Germinal center (tissue), 1 donor: ENCODE measurements at regions not wholly inside any gene's neighbourhood (a gene's known extent, or its start where the extent isn't known, plus 50 kb on each side); places are given as distances from the start of the nearest gene placed in this dataset.
"Not testable (repeated sequence)": the region's sequence is repeated elsewhere in the genome, so short reads cannot be mapped to it uniquely, and the experiment has no call there.

Experiments used
- DNase-seq: peaks from one replicate; pipeline ENCODE4 v3.0.0; 2012; ENCODE audit warnings: mixed read lengths, low spot score

DNA sequence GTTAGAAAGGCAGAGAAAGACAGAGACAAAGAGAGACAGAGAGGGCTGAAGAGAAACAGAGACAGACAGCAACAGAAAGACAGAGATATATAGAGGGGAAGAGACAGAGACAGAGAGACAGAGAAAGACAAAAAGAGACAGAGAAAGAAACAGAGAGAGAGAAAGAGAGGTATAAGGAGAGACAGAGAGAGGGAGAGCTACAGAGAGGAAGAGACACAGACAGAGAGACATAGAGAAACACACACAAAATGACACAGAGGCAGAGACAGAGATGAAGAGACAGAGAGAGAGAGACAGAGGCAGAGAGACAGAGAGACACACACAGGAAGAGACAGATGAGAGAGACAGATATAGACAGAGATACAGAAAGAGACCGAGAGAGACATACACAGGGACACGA, 168.6 kb downstream of the TMEM121 start:
- DNase-seq, result no peak

GRCh38 chr14:105696388-105696787, 170.0 kb downstream of the TMEM121 start:
- not testable (repeated sequence) for DNase-seq

DNA sequence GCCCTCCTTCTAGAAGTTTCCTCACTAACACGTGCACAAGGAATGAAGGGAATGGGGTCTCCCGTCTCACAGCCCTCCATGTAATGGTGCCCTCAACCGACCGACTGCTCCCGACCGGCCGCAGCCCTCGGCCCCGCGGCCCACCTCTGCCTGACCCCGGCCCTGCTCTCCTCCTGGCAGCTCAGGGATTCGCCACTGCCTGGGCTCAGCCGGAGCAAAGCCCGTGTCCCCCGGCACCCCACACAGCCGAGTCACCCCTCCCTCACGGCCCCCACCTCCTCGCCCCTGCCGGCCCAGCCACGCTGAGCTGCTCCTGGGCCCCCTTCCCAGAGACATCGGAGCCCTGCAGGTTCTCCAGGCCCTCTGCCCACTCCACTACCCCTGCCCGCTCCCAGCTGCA, 171.0 kb downstream of the TMEM121 start:
- not testable (repeated sequence) for DNase-seq

DNA sequence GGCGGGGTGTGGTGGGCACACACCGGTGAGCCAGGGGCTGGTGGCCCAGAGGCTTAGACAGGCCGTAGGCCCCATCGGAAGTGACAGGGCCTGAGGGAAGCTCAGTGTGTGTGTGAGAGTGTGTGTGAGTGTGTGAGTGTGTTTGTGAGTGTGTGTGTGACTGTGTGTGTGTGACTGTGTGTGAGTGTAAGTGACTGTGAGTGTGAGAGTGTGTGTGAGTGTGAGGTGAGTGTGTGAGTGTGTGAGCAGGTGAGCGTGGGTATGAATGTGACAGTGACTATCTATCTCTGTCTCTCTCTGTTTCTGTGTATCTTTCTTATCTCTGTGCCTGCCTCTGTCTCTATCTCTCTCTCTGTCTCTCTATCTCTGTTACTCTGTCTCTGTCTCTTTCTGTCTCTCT, 171.6 kb downstream of the TMEM121 start:
- DNase-seq, result not testable (repeated sequence)

- DNase-seq, result not testable (repeated sequence)
Measured at GRCh38 chr14:105698940-105699556, 172.7 kb downstream of the TMEM121 start.

DNA sequence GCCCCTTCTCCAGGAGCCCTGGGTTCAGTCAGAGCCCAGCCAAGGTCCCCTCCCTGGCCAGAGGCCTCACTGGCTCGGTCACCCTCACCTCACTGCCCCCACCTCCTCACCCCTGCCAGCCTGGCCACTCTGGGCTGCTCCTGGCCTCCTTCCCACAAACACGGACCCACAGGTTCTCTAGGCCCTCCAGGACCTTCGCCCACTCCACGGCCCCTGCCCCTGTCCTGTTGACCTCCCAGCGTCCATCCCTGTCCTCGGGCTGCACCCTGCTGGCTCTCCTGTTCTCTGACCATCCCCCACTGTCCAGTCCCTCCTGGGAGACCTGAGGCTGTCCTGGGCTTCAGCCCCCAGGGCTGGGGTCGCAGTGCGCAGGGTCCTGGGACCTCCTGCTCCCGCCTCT, 173.3 kb downstream of the TMEM121 start:
- DNase-seq, result not testable (repeated sequence)

- DNase-seq, result not testable (repeated sequence)
Measured at GRCh38 chr14:105700146-105700545, 173.8 kb downstream of the TMEM121 start.

DNA sequence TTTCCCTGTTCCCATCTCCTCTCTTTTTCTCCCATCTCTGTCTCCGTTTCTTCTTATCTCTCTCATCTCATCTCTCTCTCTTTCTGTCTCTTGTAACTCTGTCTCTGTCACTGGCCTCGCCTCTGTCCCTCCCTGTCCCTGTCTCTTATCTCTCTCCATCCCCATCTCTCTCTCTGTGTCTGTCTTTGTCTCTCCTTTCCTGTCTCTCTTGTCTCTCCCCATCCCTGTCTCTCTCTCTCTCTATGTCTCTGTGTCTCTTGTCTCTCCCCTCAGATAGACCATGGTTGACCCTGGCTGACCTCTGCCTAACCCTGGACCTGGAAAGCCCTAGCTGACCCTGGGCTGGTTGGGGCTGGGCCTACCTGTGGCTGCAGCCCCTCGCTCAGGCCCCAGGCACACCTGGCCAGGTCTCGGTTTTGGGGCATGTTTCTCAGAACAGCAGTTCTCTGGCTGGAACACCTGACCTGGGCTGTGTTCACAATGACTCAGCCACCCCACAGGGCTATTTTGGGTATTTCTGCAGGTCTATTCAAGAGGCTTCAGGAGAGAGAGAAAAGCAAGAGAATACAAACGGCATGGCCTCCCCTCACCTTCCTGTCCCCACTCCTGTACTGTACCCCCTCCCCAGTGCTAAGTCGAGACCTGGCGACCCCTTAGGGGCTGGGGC, 174.4 kb downstream of the TMEM121 start:
- DNase-seq, result peak; percentile 42

DNA sequence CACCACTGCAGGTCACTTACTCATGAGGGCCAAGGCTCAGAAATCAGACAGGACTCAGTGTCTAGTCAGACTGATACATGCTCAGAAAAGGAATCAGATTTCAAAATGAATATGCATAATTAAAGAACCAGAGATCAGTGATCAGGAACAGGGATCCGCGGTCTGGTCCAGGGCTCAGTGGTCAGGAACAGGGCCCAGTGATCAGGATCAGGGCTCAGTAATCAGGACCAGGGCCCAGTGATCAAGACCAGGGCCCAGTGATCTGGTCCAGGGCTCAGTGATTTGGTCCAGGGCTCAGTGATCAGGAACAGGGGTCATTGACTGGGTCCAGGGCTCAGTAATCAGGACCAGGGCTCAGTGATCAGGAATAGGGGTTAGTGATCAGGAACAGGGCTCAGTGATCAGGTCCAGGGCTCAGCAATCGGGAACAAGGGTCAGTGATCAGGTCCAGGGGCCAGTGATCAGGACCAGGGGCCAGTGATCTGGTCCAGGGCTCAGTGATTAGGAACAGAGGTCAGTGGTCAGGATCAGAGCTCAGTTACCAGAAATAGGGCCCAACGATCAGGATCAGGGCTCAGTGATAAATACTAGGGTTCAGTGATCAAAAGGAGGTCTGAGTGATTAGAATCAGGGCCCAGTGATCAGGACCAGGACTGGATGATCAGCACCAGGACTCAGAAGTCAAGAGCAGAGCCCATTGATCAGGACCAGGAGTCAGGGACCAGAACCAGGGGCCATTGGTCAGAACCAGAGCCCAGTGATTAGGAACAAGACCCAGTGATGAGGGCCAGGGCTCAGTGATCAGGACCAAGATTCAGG, 175.3 kb downstream of the TMEM121 start:
- DNase-seq, result no peak

GRCh38 chr14:105702275-105702817, 176.0 kb downstream of the TMEM121 start:
- no peak for DNase-seq

DNA sequence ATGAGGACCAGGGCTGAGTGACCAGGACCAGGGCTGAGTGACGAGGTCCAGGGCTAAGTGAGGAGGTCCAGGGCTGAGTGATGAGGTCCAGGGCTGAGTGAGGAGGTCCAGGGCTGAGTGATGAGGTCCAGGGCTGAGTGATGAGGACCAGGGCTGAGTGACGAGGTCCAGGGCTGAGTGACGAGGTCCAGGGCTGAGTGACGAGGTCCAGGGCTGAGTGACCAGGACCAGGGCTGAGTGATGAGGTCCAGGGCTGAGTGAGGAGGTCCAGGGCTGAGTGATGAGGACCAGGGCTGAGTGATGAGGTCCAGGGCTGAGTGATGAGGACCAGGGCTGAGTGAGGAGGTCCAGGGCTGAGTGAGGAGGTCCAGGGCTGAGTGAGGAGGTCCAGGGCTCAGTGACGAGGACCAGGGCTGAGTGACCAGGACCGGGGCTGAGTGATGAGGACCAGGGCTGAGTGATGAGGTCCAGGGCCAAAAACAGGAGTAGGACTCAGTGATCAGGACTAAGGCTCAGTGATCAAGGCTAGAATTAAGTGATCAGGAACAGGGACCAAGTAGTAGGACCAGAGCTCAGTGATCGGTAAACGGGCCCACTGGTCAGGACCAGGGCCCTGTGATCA, 176.8 kb downstream of the TMEM121 start:
- not testable (repeated sequence) for DNase-seq

DNA sequence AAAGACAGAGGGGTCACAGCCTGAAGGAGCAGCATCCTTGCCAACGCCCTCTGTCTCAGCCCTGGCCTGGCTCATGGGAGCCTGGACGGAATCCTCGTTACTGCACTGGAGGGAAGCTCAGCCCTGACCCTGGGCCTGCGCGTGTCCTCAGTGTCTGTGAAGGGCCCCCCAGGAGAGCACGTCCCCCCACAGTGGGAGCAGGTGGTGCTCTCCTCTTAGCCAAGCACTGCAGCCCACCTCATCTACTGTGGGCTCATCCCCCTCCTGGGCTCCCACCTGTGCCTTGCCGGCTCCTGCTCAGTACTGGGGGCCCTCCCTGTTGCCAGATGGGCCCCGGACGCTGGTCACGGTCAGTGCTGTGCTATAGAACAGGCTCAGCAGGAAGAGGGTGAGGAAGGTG, 177.7 kb downstream of the TMEM121 start:
- not testable (repeated sequence) for DNase-seq

DNA sequence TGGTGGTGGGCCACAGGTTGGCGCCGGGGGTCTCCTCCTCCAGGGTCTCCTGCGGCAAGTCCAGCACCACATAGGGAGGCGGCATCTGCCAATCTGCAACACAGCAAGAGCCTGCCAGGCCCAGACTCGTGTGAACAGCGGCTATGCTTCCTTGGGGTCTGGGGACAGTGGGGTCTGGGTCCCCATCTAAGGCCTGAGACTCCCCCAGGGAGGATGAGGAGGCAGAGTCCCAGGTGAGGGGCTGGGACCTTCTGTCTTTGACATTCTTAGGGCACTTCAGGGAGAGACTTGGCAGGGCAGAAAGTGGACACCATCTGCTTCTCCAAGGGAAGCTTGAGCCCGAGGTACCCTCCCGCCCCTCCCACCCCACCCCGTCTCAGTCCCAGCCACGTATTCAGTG, 178.1 kb downstream of the TMEM121 start:
- not testable (repeated sequence) for DNase-seq

GRCh38 chr14:105705512-105705861, 179.1 kb downstream of the TMEM121 start:
- DNase-seq, result not testable (repeated sequence)

DNA sequence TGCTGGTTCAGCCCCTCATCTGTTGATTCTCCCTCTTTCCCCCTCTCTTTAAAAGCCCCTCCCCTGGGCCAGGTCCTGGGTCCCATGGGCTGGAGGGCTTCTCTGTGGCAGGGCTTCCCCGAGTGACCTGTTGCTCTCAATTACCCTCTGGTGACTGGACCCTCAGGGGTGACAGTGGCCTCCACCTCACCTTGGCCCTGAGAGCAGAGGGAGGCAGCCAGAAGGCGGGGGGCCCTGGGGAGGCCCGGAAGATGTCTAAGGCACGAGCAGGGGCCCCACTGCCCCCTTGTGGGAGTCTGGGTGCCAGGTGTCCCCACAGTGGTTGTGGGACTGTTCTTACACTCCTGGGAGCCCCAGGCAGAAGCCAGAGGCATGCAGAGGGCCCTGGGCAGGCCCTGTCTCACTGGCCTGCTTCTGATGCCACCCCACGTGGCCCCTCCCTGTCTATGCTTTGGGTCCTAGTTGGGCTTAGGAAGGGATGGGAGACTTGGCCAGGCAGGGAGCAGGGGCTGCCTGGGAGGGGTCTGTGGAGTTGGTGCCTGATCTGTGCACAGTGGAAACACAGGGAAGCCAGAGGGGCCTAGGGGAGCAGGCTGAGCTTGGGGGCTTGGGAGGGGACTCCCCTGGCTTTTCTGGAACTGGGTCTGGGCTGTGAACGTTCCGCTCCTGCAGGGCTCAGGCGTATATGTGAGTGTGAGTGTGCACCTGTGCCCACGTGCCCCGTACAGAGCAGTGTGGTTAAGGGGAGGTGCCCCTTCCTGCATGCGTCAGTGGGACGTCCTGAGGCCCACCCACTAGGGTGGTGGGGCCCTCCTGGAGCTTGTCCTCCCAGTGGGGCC, 179.7 kb downstream of the TMEM121 start:
- DNase-seq, result peak; percentile 26

DNA sequence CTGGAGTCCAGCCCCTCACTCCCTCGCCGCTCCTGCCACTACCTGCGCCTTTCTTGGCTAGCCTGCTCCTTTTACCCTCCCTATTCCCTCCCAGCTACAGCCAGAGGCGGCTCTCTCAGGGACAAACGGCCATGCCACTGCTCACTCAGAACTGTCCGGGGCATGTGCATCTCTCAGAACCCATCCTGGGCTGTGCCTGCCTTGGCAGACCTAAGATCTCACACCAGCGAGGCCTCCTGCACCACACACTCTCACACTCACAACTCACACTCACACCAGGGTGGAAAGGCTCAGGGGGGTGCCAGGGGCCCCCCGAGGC, 180.3 kb downstream of the TMEM121 start:
- DNase-seq, result not testable (repeated sequence)

DNA sequence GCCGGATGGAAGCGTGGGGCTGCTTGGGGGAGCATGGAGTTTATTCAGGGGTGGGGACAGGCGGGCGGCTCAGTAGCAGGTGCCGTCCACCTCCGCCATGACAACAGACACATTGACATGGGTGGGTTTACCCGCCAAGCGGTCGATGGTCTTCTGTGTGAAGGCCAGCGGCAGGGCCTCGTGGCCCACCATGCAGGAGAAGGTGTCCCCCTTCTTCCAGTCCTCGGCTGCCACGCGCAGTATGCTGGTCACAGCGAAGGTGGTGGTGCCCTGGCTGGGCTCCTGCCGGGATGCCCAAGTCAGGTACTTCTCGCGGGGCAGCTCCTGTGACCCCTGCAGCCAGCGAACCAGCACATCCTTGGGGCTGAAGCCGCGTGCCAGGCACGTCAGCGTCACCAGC, 180.7 kb downstream of the TMEM121 start:
- not testable (repeated sequence) for DNase-seq

DNA sequence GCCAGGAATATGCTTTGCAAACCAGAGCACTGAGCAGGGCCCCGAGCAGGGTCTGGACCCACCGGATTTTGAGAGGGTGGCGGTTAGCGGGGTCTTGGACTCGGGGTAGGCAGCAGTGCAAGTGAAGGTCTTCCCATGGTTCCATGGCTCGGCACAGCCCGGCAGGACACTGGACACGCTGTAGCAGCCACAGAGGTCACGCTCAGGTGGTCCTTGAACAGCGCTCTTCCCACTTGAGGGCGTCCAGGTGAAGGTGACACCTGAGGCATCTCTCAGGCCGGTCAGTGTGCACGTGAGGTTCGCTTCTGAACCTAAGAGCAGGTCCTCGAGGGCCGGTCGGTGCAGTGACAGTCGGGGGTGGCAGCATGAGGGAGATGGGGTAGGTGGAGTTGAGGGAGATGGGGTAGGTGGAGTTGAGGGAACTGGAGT, 181.4 kb downstream of the TMEM121 start:
- not testable (repeated sequence) for DNase-seq

- not testable (repeated sequence) for DNase-seq
Measured at GRCh38 chr14:105708251-105709134, 182.1 kb downstream of the TMEM121 start.
